Chondrocyte (in vitro differentiated cells): ENCODE measurements at regions not wholly inside any gene's neighbourhood (a gene's known extent, or its start where the extent isn't known, plus 50 kb on each side); places are given as distances from the start of the nearest gene placed in this dataset.

Experiments used
- DNase-seq: peaks from one replicate; pipeline ENCODE4 v3.0.0; 2021; ENCODE audit warnings: mixed read lengths, low spot score
- H3K27ac Mint-ChIP-seq: one replicate; pipeline ENCODE4 v1.8.0; 2021; ENCODE audit warnings: mild to moderate bottlenecking, moderate library complexity, mixed read lengths; ENCODE audit not compliant: unreplicated experiment
- H3K27me3 Mint-ChIP-seq: 2 replicates; pipeline ENCODE4 v1.8.0; 2021; ENCODE audit warnings: low read depth, mixed read lengths
- H3K36me3 Mint-ChIP-seq: 2 replicates; pipeline ENCODE4 v1.8.0; 2021; ENCODE audit warnings: low read depth, mixed read lengths
- H3K4me1 Mint-ChIP-seq: 2 replicates; pipeline ENCODE4 v1.8.0; 2021; ENCODE audit warnings: low read depth, mild to moderate bottlenecking, mixed read lengths
- H3K4me3 Mint-ChIP-seq: one replicate; pipeline ENCODE4 v1.8.0; 2021; ENCODE audit warnings: mild to moderate bottlenecking, moderate library complexity, mixed read lengths; ENCODE audit not compliant: unreplicated experiment
- H3K9me3 Mint-ChIP-seq: 2 replicates; pipeline ENCODE4 v1.8.0; 2021; ENCODE audit warnings: low read depth, mixed read lengths
- CTCF ChIP-seq: fragments of 200-600 bp; sonication (generic); IDR thresholded peaks from 2 replicates; pipeline ENCODE4 v1.5.0; 2021; ENCODE audit warnings: antibody characterized with exemption, mild to moderate bottlenecking, moderate library complexity

GRCh38 chr11:110377434-110377833 lies 52.3 kb upstream of the FDX1 start:
- no peak overlapping the region for H3K4me3 Mint-ChIP-seq
- H3K27me3 Mint-ChIP-seq: no peaks in the 10 kb centered on the region
- no peaks in the 10 kb centered on the region for H3K36me3 Mint-ChIP-seq
- peaks cover 26% of the 10 kb centered on the region for H3K4me1 Mint-ChIP-seq
- no peaks in the 10 kb centered on the region for H3K9me3 Mint-ChIP-seq
- DNase-seq: no peak
- TF ChIP-seq CTCF: no peak
- H3K27ac Mint-ChIP-seq: no peak overlapping the region

GRCh38 chr11:110379261-110379660 lies 50.5 kb upstream of the FDX1 start:
- DNase-seq: no peak
- TF ChIP-seq CTCF: no peak
- Mint-ChIP-seq H3K27me3 (no peaks in the 10 kb centered on the region), H3K36me3 (no peaks in the 10 kb centered on the region), H3K4me1 (peaks cover 14% of the 10 kb centered on the region), H3K9me3 (no peaks in the 10 kb centered on the region), H3K27ac (no peak overlapping the region), H3K4me3 (no peak overlapping the region)

GRCh38 chr11:110379936-110380335 lies 49.8 kb upstream of the FDX1 start:
- Mint-ChIP-seq H3K4me1 (peaks cover 10% of the 10 kb centered on the region), H3K4me3 (no peak overlapping the region), H3K27me3 (no peaks in the 10 kb centered on the region), H3K36me3 (no peaks in the 10 kb centered on the region), H3K9me3 (no peaks in the 10 kb centered on the region), H3K27ac (no peak overlapping the region)
- TF ChIP-seq CTCF: no peak
- no peak for DNase-seq
